Testis (tissue), 2 donors: ENCODE measurements at regions not wholly inside any gene's neighbourhood (a gene's known extent, or its start where the extent isn't known, plus 50 kb on each side); places are given as distances from the start of the nearest gene placed in this dataset.

Source experiments
- DNase-seq: peaks from one replicate; pipeline ENCODE4 v3.0.0-alpha.2; 2019
- H3K27ac ChIP-seq, 2 donors: fragments of 200-600 bp; sonication (generic); one replicate each; pipeline ENCODE4 v1.5.1; 2019
- H3K27me3 ChIP-seq: fragments of 200-600 bp; sonication (generic); one replicate; pipeline ENCODE4 v1.5.1; 2019
- H3K36me3 ChIP-seq: fragments of 200-600 bp; sonication (generic); one replicate; pipeline ENCODE4 v1.5.1; 2017; ENCODE audit warnings: low read depth; ENCODE audit errors: missing control alignments
- H3K4me1 ChIP-seq: fragments of 200-600 bp; sonication (generic); one replicate; pipeline ENCODE4 v1.5.1; 2019
- H3K4me3 ChIP-seq, 2 donors: fragments of 200-600 bp; sonication (generic); one replicate each; pipeline ENCODE4 v1.5.1; 2017 to 2019
- H3K9me3 ChIP-seq: fragments of 200-600 bp; sonication (generic); one replicate; pipeline ENCODE4 v1.5.1; 2017
- POLR2A ChIP-seq: fragments of 450-650 bp; IDR thresholded peaks from one replicate; pipeline ENCODE4 v1.6.1; 2017; ENCODE audit warnings: antibody characterized with exemption, mild to moderate bottlenecking, moderate library complexity
- WGBS, 2 donors: methylation state at CpG; one replicate each; pipeline ENCODE4 v1.1.5; 2018; 5-methylcytosine and 5-hydroxymethylcytosine counted together
- intact Hi-C: fragments of 100-400 bp; cut with DNase I; formaldehyde crosslinking; loops from one replicate; pipeline ENCODE4 v1.15.1; 2023; ENCODE audit warnings: low total_unique reads
- TF ChIP-seq, protein P1 (sequence below), 3 experiments: fragments of 450-650 bp in 2 of 3; fragments of 200-600 bp in 1 of 3; sonication (generic) in 1 of 3; IDR thresholded peaks; one replicate each; pipeline ENCODE4 v1.5.1; 2016 to 2019; ENCODE audit warnings: antibody characterized with exemption in 3 of 3, mild to moderate bottlenecking in 2 of 3, moderate library complexity in 1 of 3

DNA sequence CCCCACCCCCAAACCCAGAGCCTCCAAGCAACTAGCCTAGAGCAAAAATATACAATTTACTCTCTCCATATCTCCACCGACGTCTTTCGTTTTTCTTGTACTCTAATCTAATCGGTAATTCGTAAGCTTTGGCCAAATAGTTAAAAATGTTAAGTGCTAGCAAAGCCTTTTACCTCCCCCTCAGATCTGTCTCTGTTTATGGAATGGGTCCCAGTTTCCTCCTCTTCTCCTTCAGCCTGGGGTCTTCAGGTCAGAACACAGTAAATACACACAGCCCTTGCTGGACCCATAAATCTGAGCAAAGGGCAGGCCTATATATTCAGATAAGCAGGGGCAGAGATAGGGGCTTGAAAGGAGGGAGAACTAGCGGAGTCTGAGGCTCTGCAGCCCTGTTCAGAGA is 267.4 kb downstream of the MEIS1 start:
- no peak overlapping the region for H3K27ac ChIP-seq
- no peak for DNase-seq
- 27 to 42% methylated on average over 6 of the region's 6 CpGs for WGBS, 2 donors
- H3K27me3 ChIP-seq, result no peaks in the 10 kb centered on the region
- no peak for TF ChIP-seq POLR2A
- TF ChIP-seq, protein P1, sequence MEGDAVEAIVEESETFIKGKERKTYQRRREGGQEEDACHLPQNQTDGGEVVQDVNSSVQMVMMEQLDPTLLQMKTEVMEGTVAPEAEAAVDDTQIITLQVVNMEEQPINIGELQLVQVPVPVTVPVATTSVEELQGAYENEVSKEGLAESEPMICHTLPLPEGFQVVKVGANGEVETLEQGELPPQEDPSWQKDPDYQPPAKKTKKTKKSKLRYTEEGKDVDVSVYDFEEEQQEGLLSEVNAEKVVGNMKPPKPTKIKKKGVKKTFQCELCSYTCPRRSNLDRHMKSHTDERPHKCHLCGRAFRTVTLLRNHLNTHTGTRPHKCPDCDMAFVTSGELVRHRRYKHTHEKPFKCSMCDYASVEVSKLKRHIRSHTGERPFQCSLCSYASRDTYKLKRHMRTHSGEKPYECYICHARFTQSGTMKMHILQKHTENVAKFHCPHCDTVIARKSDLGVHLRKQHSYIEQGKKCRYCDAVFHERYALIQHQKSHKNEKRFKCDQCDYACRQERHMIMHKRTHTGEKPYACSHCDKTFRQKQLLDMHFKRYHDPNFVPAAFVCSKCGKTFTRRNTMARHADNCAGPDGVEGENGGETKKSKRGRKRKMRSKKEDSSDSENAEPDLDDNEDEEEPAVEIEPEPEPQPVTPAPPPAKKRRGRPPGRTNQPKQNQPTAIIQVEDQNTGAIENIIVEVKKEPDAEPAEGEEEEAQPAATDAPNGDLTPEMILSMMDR (IDR thresholded peaks at IDR 0.05), result no peak
- intact Hi-C loops, result no loop called here
- no peaks in the 10 kb centered on the region for H3K36me3 ChIP-seq
- H3K4me1 ChIP-seq, result peaks cover 12% of the 10 kb centered on the region
- no peak overlapping the region for H3K4me3 ChIP-seq
- no peaks in the 10 kb centered on the region for H3K9me3 ChIP-seq

DNA sequence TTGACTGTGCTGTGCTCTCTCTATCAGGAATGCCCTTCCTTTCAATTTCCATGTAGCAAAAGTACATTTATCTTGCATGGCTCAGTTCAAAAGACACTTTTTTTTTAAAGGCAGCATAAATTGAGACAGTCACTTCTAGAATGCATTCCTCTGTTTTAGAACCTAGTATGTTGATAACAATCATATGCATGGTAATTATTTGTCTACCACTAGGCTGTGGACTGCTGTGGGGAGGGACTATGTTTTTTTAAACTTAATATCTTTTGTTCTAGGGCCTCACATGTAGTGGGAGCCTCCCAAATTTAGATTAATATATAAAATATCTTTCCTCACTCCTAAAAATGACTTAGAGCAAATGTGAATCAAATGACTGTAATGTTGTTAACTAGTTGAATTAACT is 269.9 kb downstream of the MEIS1 start:
- intact Hi-C loops, result no loop called here
- H3K4me1 ChIP-seq, result peaks cover 8% of the 10 kb centered on the region
- no peak overlapping the region for H3K27ac ChIP-seq
- no peaks in the 10 kb centered on the region for H3K9me3 ChIP-seq
- no peaks in the 10 kb centered on the region for H3K36me3 ChIP-seq
- no peak for TF ChIP-seq POLR2A
- TF ChIP-seq, protein P1 (IDR thresholded peaks at IDR 0.05), result no peak
- DNase-seq, result no peak
- no peak overlapping the region for H3K4me3 ChIP-seq
- no peaks in the 10 kb centered on the region for H3K27me3 ChIP-seq

DNA sequence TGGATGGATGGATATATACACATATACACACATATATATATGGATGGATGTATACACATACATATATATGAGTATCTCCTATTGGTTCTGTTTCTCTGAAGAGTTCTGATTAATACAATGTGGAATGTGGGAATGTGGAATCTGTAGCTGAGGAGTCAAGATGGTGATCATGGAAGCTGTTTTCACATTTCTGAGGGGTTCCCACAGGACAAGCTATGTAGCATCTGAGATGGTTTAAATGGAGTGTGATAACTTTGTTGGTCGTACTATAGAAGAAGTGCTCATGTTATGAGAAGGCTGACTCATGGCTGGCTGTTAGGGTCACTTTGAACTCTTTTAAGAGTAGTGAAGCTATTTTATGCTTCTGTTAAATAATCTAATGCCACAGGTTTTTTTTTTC is 279.7 kb downstream of the MEIS1 start:
- Histone ChIP-seq H3K27me3 (no peaks in the 10 kb centered on the region), H3K9me3 (no peaks in the 10 kb centered on the region), H3K4me1 (no peaks in the 10 kb centered on the region), H3K36me3 (no peaks in the 10 kb centered on the region), H3K27ac (no peak overlapping the region), H3K4me3 (no peak overlapping the region)
- 95 to 96% methylated on average over 1 of the region's 1 CpG for WGBS, 2 donors
- TF ChIP-seq, protein P1 (IDR thresholded peaks at IDR 0.05), result no peak
- TF ChIP-seq POLR2A, result no peak
- intact Hi-C loops, result no loop called here
- no peak for DNase-seq

DNA sequence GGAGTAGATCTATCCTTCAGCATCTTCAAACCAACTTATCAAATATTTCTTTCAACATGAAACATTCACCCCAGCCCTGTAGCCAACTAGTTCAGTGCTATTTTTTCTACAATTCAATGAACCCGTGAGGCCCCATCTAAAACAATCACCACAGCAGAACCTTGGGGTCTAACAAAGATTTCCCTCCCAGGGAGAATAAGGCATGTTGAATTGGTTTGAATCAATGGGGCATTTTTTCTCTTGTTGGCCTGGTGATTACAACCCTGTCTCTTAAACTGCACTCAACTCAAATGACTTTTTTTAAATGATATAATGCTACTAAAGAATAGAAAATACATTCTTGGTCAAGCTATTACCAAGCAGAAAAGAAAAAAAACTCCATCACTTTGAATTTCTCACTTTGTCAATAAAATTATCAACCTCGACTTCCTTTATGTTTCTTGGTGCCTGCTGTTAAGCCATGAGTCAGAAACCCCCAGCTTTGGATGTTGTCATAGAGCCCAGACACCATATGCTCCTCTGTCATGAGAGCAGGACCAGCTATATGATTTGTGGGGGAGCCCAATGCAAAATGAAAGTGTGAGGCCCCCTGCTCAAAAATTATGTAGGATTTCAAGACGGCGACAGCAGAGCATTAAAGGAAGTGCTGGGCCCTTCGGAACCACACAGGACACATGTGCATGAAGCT is 282.4 kb downstream of the MEIS1 start:
- 84 to 87% methylated on average over 5 of the region's 5 CpGs for WGBS, 2 donors
- Histone ChIP-seq H3K27ac (no peak overlapping the region), H3K4me3 (no peak overlapping the region), H3K9me3 (no peaks in the 10 kb centered on the region), H3K4me1 (no peaks in the 10 kb centered on the region), H3K36me3 (no peaks in the 10 kb centered on the region), H3K27me3 (no peaks in the 10 kb centered on the region)
- TF ChIP-seq POLR2A, result no peak
- no peak for DNase-seq
- intact Hi-C loops, result no loop called here

DNA sequence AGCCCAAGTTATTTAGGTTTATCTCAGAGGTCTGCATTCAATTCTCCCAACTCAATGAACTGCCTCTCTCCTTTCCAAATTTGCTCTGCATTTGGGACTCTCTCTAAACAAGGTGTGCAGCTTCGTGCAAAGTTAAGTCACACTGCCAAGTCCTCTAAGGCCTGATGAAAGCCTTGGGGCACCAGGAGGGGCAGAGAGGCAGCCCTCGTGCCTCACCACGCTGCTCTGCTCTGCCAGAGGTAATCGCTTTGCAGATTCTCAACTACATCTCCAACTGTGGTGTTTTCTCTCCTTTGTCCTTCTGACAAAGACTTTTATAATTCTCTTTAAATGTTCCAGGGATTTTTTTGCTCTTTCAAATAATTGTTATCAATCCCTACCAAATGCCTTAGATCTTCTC is 283.0 kb downstream of the MEIS1 start:
- Histone ChIP-seq H3K4me3 (no peak overlapping the region), H3K27me3 (no peaks in the 10 kb centered on the region), H3K27ac (no peak overlapping the region), H3K4me1 (no peaks in the 10 kb centered on the region), H3K36me3 (no peaks in the 10 kb centered on the region), H3K9me3 (no peaks in the 10 kb centered on the region)
- TF ChIP-seq, protein P1 (IDR thresholded peaks at IDR 0.05), result no peak
- no peak for TF ChIP-seq POLR2A
- 82 to 86% methylated on average over 4 of the region's 4 CpGs for WGBS, 2 donors
- no peak for DNase-seq
- intact Hi-C loops, result no loop called here
